Right atrium auricular region (tissue), 2 donors: ENCODE measurements at regions not wholly inside any gene's neighbourhood (a gene's known extent, or its start where the extent isn't known, plus 50 kb on each side); places are given as distances from the start of the nearest gene placed in this dataset.
A peak's percentile ranks its signal among the peaks of the same experiment; 100 is the strongest.

Source experiments
- DNase-seq: peaks from one replicate; pipeline ENCODE4 v3.0.0-alpha.2; 2019; ENCODE audit warnings: low spot score
- H3K27ac ChIP-seq, 2 donors: fragments of 200-600 bp; sonication (generic); 1 replicate in 1 of 2; 2 replicates in 1 of 2; pipeline ENCODE4 v1.5.1; 2016 to 2019
- H3K27me3 ChIP-seq, 2 donors: fragments of 200-600 bp; sonication (generic); one replicate each; pipeline versions ENCODE4 v1.5.1 to v1.6.0; 2017 to 2019
- H3K36me3 ChIP-seq: fragments of 200-600 bp; sonication (generic); one replicate; pipeline ENCODE4 v1.5.1; 2016
- H3K4me1 ChIP-seq, 2 donors: fragments of 200-600 bp; sonication (generic); one replicate each; pipeline versions ENCODE4 v1.5.1 to v1.6.0; 2017 to 2019
- H3K4me3 ChIP-seq, 2 donors: fragments of 200-600 bp; sonication (generic); 1 replicate in 1 of 2; 2 replicates in 1 of 2; pipeline ENCODE4 v1.5.1; 2017 to 2019; ENCODE audit warnings: mild to moderate bottlenecking in 1 of 2, moderate library complexity in 1 of 2
- H3K9me3 ChIP-seq, 2 donors: fragments of 200-600 bp; sonication (generic); one replicate each; pipeline ENCODE4 v1.5.1; 2019
- TF ChIP-seq, protein P1 (sequence below), 2 donors: fragments of 200-600 bp; sonication (generic); IDR thresholded peaks; one replicate each; pipeline ENCODE4 v1.5.1; 2019; ENCODE audit warnings: antibody characterized with exemption in 2 of 2

DNA sequence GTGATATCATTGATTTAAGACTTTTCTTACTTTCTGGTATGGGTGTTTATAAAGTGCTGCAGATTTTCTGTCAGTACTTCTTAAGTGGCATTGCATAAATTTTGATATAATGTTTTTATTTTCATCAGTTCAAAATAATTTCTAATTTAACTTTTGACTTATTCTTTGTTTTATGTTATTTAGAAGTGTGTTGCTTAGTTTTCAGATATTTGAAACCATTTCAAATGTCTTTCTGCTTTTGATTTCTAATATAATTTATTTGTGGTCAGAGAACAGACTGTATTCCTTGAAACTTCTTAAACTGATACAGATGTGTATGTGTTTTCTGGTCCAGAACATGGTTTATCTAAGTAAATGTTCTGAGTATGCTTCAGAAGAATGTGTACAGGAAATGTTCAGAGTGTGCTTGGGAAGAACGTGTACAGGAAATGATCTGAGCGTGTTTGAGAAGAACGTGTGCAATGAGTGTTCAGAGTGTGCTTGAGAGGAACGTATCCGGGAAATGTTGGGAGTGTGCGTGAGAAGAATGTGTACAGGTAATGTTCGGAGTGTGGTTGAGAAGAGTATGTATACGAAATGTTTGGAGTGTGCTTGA lies 265.7 kb upstream of the HS6ST1 start:
- Histone ChIP-seq H3K27ac (no peak overlapping the region), H3K9me3 (peaks cover 0 to 5% of the 10 kb centered on the region in 2 donors), H3K4me1 (no peaks in the 10 kb centered on the region), H3K4me3 (no peak overlapping the region), H3K36me3 (no peaks in the 10 kb centered on the region), H3K27me3 (no peaks in the 10 kb centered on the region)
- TF ChIP-seq, protein P1, sequence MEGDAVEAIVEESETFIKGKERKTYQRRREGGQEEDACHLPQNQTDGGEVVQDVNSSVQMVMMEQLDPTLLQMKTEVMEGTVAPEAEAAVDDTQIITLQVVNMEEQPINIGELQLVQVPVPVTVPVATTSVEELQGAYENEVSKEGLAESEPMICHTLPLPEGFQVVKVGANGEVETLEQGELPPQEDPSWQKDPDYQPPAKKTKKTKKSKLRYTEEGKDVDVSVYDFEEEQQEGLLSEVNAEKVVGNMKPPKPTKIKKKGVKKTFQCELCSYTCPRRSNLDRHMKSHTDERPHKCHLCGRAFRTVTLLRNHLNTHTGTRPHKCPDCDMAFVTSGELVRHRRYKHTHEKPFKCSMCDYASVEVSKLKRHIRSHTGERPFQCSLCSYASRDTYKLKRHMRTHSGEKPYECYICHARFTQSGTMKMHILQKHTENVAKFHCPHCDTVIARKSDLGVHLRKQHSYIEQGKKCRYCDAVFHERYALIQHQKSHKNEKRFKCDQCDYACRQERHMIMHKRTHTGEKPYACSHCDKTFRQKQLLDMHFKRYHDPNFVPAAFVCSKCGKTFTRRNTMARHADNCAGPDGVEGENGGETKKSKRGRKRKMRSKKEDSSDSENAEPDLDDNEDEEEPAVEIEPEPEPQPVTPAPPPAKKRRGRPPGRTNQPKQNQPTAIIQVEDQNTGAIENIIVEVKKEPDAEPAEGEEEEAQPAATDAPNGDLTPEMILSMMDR (IDR thresholded peaks at IDR 0.05): no peak
- DNase-seq: no peak

- H3K4me1 ChIP-seq: no peaks in the 10 kb centered on the region
- DNase-seq: no peak
- TF ChIP-seq, protein P1 (IDR thresholded peaks at IDR 0.05): no peak
- H3K27me3 ChIP-seq: no peaks in the 10 kb centered on the region
- no peak overlapping the region for H3K4me3 ChIP-seq
- H3K36me3 ChIP-seq: no peaks in the 10 kb centered on the region
- peaks cover 0 to 5% of the 10 kb centered on the region in 2 donors for H3K9me3 ChIP-seq
- H3K27ac ChIP-seq: no peak overlapping the region
These were observed 267.0 kb upstream of the HS6ST1 start for GRCh38 chr2:128585706-128586105.

GRCh38 chr2:128589681-128590080 lies 271.0 kb upstream of the HS6ST1 start:
- Histone ChIP-seq H3K9me3 (peaks cover 0 to 5% of the 10 kb centered on the region in 2 donors), H3K27me3 (no peaks in the 10 kb centered on the region), H3K27ac (no peak overlapping the region), H3K4me1 (peaks cover 0 to 18% of the 10 kb centered on the region in 2 donors), H3K4me3 (no peak overlapping the region), H3K36me3 (no peaks in the 10 kb centered on the region)
- TF ChIP-seq, protein P1 (IDR thresholded peaks at IDR 0.05): no peak
- DNase-seq: peak; percentile 49

- peak; percentile 42 for DNase-seq
- H3K4me3 ChIP-seq: no peak overlapping the region
- no peak overlapping the region for H3K27ac ChIP-seq
- H3K4me1 ChIP-seq: peaks cover 0 to 19% of the 10 kb centered on the region in 2 donors
- H3K27me3 ChIP-seq: no peaks in the 10 kb centered on the region
- TF ChIP-seq, protein P1 (IDR thresholded peaks at IDR 0.05): no peak
- peaks cover 0 to under 1% of the 10 kb centered on the region in 2 donors for H3K9me3 ChIP-seq
- H3K36me3 ChIP-seq: no peaks in the 10 kb centered on the region
These were observed 271.8 kb upstream of the HS6ST1 start for GRCh38 chr2:128590309-128591021.

DNA sequence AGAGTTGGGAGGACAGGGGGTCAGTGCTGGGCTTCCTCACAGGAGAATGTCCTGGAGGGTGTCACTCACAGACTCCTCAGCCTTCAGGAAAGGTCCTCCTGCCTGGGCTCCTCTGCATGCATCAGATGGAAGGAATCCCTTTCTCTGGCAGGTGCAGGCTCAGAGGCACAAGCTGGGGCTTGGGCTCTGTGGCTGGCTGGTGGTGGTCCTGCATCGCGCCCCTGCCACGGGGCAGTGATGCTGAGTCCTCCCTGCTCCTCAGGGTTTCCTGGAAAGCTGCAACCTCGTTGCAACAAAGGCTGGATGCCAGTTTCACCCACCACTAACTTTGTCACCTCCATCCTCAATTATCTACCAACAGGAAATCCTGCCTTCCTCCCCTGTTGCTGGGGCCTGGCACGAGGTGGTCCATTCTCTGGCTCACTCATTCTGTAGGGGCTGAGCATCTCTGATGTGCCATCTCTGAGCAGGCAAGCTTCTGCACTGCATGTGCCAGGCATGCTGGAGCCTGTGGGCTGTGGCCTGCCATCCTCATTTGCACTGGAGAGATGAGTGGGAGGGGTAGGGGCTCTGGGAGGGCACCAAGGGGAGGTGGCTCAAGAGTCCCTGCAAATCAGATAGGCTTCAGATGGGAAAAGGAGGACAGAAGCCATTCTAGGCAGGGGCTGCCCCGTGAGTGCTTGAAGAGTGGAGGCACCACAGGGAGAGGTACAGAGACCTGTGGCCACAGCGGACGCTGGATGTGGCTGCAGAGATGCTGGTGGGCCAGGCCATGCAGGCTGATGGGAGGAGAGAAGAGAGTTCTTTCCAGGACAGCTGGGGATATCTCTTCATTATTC lies 272.6 kb upstream of the HS6ST1 start:
- Histone ChIP-seq H3K4me1 (peaks cover 0 to 19% of the 10 kb centered on the region in 2 donors), H3K36me3 (no peaks in the 10 kb centered on the region), H3K9me3 (no peaks in the 10 kb centered on the region), H3K4me3 (no peak overlapping the region), H3K27ac (no peak overlapping the region), H3K27me3 (no peaks in the 10 kb centered on the region)
- TF ChIP-seq, protein P1 (IDR thresholded peaks at IDR 0.05): no peak
- DNase-seq: peak; percentile 42
